ENCODE measurements at regions not wholly inside any gene's neighbourhood (a gene's known extent, or its start where the extent isn't known, plus 50 kb on each side); places are given as distances from the start of the nearest gene placed in this dataset.

DNA sequence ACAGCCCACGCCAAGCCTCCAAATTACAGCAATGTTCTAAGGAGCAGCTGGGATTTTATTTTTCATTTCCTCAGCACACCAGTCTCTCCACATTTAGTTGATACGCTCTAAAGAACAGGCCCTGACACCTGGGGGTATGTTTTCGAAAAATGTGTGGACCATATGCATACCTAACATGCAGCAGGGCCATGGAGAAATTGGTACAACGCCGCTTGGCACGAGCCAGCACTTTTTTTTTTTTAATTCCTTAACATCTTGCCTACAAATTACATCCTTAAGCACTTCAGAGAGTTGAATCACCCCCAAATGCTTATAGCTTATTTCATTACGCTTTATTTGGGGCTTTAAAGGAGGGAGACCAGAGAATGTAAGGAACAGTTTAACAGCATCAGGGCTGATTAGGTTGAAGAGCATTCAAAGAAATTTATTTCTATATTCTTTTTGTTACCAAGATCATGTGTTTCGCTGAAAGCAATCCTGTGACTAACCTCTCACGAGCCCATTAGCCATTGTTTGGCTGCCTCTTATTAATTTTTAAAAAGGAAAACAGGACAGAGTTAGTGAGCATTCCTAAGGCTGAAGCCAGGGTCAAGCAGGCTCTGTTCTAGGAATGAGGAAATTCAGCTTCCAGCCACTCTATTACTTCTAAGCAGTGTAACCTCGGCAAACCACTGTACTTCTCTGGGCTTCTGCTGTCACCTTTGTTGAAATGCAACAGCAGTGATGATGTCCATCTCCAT, 173.8 kb downstream of the ACTL7B start:
- Mint-ChIP-seq H3K4me3 (no peak overlapping the region), H3K27me3 (ENCODE audit: low read depth, poor library complexity) (peaks cover 8% of the 10 kb centered on the region), H3K9me3 (peaks cover 10% of the 10 kb centered on the region), H3K27ac (no peak overlapping the region), H3K4me1 (no peaks in the 10 kb centered on the region), H3K36me3 (ENCODE audit: low read depth) (no peaks in the 10 kb centered on the region)
- no peak for DNase-seq
- TF ChIP-seq, protein P1, sequence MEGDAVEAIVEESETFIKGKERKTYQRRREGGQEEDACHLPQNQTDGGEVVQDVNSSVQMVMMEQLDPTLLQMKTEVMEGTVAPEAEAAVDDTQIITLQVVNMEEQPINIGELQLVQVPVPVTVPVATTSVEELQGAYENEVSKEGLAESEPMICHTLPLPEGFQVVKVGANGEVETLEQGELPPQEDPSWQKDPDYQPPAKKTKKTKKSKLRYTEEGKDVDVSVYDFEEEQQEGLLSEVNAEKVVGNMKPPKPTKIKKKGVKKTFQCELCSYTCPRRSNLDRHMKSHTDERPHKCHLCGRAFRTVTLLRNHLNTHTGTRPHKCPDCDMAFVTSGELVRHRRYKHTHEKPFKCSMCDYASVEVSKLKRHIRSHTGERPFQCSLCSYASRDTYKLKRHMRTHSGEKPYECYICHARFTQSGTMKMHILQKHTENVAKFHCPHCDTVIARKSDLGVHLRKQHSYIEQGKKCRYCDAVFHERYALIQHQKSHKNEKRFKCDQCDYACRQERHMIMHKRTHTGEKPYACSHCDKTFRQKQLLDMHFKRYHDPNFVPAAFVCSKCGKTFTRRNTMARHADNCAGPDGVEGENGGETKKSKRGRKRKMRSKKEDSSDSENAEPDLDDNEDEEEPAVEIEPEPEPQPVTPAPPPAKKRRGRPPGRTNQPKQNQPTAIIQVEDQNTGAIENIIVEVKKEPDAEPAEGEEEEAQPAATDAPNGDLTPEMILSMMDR (IDR thresholded peaks at IDR 0.05): no peak

DNA sequence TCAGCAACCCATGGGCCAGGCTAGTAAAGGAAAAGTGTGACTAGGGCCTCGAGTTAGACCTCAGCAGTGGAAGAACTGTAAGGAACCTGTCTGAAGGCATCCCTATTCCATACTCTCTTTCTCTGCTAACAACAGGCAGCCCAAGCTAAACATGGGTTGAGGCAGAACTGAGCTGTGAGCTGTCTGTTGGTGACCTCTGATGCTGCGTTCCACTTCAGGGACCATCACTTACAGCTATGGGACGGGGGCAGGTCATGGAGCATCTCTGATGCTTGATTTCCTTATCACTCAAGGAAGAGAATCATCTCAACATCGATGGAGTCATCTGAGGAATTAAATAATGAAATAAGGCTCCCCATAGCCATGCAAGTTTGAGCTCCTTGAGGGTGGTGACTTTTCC, 174.8 kb downstream of the ACTL7B start:
- H3K27me3 Mint-ChIP-seq (ENCODE audit: low read depth, poor library complexity): peaks cover 8% of the 10 kb centered on the region
- no peaks in the 10 kb centered on the region for H3K4me1 Mint-ChIP-seq
- TF ChIP-seq, protein P1 (IDR thresholded peaks at IDR 0.05): no peak
- H3K36me3 Mint-ChIP-seq (ENCODE audit: low read depth): no peaks in the 10 kb centered on the region
- no peak for DNase-seq
- H3K9me3 Mint-ChIP-seq: peaks cover 4% of the 10 kb centered on the region
- no peak overlapping the region for H3K4me3 Mint-ChIP-seq
- no peak overlapping the region for H3K27ac Mint-ChIP-seq

DNA sequence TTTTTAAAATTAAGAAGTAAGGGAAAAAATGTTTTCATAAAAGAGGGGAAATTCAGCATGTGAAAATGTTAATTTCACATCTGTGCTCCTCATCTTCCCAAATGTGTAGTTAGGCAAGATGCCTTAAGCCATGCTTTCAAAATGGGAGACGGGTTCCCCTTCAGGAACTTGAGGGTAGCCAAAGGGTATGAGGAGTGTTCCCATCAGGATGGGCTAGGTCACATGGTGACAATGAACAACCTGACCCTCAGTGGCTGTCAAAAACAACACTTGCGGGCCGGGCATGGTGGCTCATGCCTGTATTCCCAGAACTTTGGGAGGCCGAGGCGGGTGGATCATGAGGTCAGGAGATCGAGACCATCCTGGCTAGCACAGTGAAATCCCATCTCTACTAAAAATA, 178.0 kb downstream of the ACTL7B start:
- Mint-ChIP-seq H3K4me3 (no peak overlapping the region), H3K36me3 (ENCODE audit: low read depth) (no peaks in the 10 kb centered on the region), H3K27me3 (ENCODE audit: low read depth, poor library complexity) (peaks cover 11% of the 10 kb centered on the region), H3K9me3 (no peaks in the 10 kb centered on the region), H3K4me1 (no peaks in the 10 kb centered on the region), H3K27ac (no peak overlapping the region)
- TF ChIP-seq, protein P1 (IDR thresholded peaks at IDR 0.05): no peak
- no peak for DNase-seq

DNA sequence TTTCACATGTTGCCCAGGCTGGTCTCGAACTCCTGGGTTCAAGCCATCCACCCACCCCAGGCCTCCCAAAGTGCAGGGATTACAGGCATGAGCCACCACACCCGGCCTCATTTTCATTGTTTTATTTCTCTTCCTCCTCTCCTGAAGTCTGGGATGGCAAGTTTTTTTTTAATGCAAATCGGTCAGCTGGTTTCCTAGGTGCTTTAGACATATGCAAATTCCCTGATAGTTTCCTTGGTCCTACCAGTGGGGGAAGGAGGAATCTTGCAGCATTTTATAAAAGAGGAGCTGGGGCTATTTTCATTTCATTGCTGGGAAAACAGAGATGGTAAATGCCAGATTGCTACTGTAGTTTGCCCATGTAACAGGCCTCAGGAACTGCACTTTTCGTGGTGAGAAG, 179.4 kb downstream of the ACTL7B start:
- Mint-ChIP-seq H3K27me3 (ENCODE audit: low read depth, poor library complexity) (peaks cover 7% of the 10 kb centered on the region), H3K4me3 (no peak overlapping the region), H3K36me3 (ENCODE audit: low read depth) (no peaks in the 10 kb centered on the region), H3K4me1 (no peaks in the 10 kb centered on the region), H3K27ac (no peak overlapping the region), H3K9me3 (no peaks in the 10 kb centered on the region)
- TF ChIP-seq, protein P1 (IDR thresholded peaks at IDR 0.05): no peak
- DNase-seq: no peak

DNA sequence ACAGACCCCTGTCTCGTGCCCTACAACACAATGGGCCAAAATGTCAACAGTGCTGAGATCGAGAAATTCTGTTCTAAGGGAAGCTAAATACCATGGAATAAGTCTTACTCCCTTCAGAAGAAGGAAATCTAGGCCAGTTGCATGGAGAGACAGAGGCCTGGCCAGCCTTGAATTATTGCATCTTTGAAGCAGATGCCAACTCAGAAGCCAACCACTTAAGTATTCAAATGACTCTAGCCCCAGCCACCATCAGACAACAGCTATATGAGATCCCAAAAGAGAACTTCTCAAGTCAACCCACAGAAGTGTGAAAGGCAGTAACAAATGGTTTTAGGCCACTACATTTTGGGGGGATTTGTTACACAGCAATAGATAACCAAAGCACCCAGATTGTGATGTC, 180.1 kb downstream of the ACTL7B start:
- no peak for DNase-seq
- Mint-ChIP-seq H3K4me3 (no peak overlapping the region), H3K4me1 (no peaks in the 10 kb centered on the region), H3K27ac (no peak overlapping the region), H3K27me3 (ENCODE audit: low read depth, poor library complexity) (peaks cover 14% of the 10 kb centered on the region), H3K36me3 (ENCODE audit: low read depth) (no peaks in the 10 kb centered on the region), H3K9me3 (no peaks in the 10 kb centered on the region)
- TF ChIP-seq, protein P1 (IDR thresholded peaks at IDR 0.05): no peak

Measured in nephron progenitor cell (in vitro differentiated cells).